Keratinocyte (primary cell): ENCODE measurements at regions not wholly inside any gene's neighbourhood (a gene's known extent, or its start where the extent isn't known, plus 50 kb on each side); places are given as distances from the start of the nearest gene placed in this dataset.

ENCODE experiments used
- EZH2 ChIP-seq: IDR thresholded peaks from one replicate; pipeline ENCODE4 v1.6.1; 2012; ENCODE audit warnings: inconsistent platforms, mild to moderate bottlenecking, low read length, moderate library complexity
- TF ChIP-seq, protein P1 (sequence below), 3 experiments: IDR thresholded peaks in 1 of 3; conservative IDR thresholded peaks in 1 of 3; optimal IDR thresholded peaks in 1 of 3; 2 replicates in 2 of 3; 3 replicates in 1 of 3; pipeline versions ENCODE3 to v1.5.1; 2011; ENCODE audit warnings: low read length in 3 of 3, mild to moderate bottlenecking in 3 of 3, moderate library complexity in 2 of 3, control low read depth in 1 of 3, inconsistent platforms in 1 of 3; ENCODE audit not compliant: insufficient read depth in 2 of 3; ENCODE audit errors: extremely low read depth in 1 of 3

DNA sequence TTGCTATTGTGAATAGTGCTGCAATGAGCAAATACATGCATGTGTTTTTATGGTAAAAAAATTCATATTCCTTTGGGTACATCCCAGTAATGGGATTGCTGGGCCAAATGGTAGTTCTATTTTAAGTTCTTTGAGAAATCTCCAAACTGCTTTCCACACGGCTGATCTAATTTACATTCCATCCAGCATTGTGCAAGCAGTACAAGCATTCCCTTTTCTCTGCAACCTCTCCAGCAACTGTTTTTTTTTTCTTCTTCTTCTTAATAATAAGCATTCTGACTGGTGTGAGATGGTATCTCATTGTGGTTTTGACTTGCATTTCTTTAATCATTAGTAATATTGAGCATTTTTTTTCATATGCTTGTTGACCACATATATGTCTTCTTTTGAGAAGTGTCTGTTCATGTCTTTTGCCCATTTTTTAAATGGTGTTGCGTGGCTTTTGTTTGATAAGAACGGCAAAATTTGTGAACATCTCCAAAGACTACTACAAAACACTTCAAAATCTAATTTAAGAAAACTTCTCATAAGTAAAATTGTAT, 136.1 kb upstream of the MYO3A start:
- TF ChIP-seq, protein P1, sequence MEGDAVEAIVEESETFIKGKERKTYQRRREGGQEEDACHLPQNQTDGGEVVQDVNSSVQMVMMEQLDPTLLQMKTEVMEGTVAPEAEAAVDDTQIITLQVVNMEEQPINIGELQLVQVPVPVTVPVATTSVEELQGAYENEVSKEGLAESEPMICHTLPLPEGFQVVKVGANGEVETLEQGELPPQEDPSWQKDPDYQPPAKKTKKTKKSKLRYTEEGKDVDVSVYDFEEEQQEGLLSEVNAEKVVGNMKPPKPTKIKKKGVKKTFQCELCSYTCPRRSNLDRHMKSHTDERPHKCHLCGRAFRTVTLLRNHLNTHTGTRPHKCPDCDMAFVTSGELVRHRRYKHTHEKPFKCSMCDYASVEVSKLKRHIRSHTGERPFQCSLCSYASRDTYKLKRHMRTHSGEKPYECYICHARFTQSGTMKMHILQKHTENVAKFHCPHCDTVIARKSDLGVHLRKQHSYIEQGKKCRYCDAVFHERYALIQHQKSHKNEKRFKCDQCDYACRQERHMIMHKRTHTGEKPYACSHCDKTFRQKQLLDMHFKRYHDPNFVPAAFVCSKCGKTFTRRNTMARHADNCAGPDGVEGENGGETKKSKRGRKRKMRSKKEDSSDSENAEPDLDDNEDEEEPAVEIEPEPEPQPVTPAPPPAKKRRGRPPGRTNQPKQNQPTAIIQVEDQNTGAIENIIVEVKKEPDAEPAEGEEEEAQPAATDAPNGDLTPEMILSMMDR (optimal IDR thresholded peaks at IDR 0.05 in 1 of 3, IDR thresholded peaks at IDR 0.05 in 1 of 3, conservative IDR thresholded peaks at IDR 0.05 in 1 of 3; ENCODE audit: extremely low read depth in 1 of 3, insufficient read depth in 2 of 3, low read length in 3 of 3): no peak
- TF ChIP-seq EZH2: no peak
